ENCODE measurements at regions not wholly inside any gene's neighbourhood (a gene's known extent, or its start where the extent isn't known, plus 50 kb on each side); places are given as distances from the start of the nearest gene placed in this dataset.
"Not testable (repeated sequence)": the region's sequence is repeated elsewhere in the genome, so short reads cannot be mapped to it uniquely, and the experiment has no call there.

GRCh38 chr9:7342229-7342628 lies 457.3 kb downstream of the DMAC1 start:
- DNase-seq: no peak

GRCh38 chr9:7341571-7341970 lies 458.0 kb downstream of the DMAC1 start:
- no peak for DNase-seq

- no peak for DNase-seq
These were observed 459.1 kb downstream of the DMAC1 start for GRCh38 chr9:7340451-7340850.

GRCh38 chr9:7338586-7339281 lies 460.8 kb downstream of the DMAC1 start:
- no peak for DNase-seq

- peak; percentile 26 for DNase-seq
These were observed 463.1 kb downstream of the DMAC1 start for GRCh38 chr9:7336356-7337065.

GRCh38 chr9:7333719-7334118 lies 465.9 kb downstream of the DMAC1 start:
- no peak for DNase-seq

- no peak for DNase-seq
These were observed 466.8 kb downstream of the DMAC1 start for GRCh38 chr9:7332780-7333179.

GRCh38 chr9:7328453-7328852 lies 471.1 kb downstream of the DMAC1 start:
- DNase-seq: no peak

GRCh38 chr9:7325995-7326394 lies 473.6 kb downstream of the DMAC1 start:
- no peak for DNase-seq

- no peak for DNase-seq
These were observed 475.4 kb downstream of the DMAC1 start for GRCh38 chr9:7324152-7324598.

GRCh38 chr9:7320841-7321240 lies 478.7 kb downstream of the DMAC1 start:
- no peak for DNase-seq

- DNase-seq: no peak
These were observed 479.4 kb downstream of the DMAC1 start for GRCh38 chr9:7320139-7320538.

- no peak for DNase-seq
These were observed 480.7 kb downstream of the DMAC1 start for GRCh38 chr9:7318920-7319319.

GRCh38 chr9:7316967-7317366 lies 482.6 kb downstream of the DMAC1 start:
- no peak for DNase-seq

GRCh38 chr9:7316166-7316795 lies 483.3 kb downstream of the DMAC1 start:
- no peak for DNase-seq

GRCh38 chr9:7315746-7316145 lies 483.8 kb downstream of the DMAC1 start:
- DNase-seq: no peak

- DNase-seq: no peak
These were observed 484.5 kb downstream of the DMAC1 start for GRCh38 chr9:7315116-7315515.

- DNase-seq: no peak
These were observed 486.2 kb downstream of the DMAC1 start for GRCh38 chr9:7313389-7313788.

- DNase-seq: not testable (repeated sequence)
These were observed 490.5 kb downstream of the DMAC1 start for GRCh38 chr9:7309051-7309450.

- no peak for DNase-seq
These were observed 493.9 kb downstream of the DMAC1 start for GRCh38 chr9:7305677-7306076.

- no peak for DNase-seq
These were observed 495.0 kb downstream of the DMAC1 start for GRCh38 chr9:7304627-7304995.

GRCh38 chr9:7303907-7304626 lies 495.5 kb downstream of the DMAC1 start:
- DNase-seq: no peak

- DNase-seq: no peak
These were observed 499.1 kb downstream of the DMAC1 start for GRCh38 chr9:7300484-7300883.

Measured in renal pelvis (tissue), 1 donor.